Common myeloid progenitor, CD34-positive (primary cell): ENCODE measurements at regions not wholly inside any gene's neighbourhood (a gene's known extent, or its start where the extent isn't known, plus 50 kb on each side); places are given as distances from the start of the nearest gene placed in this dataset.

Experiments used
- CTCF ChIA-PET: fragments of 350-600 bp; sonication (Branson Sonifier 250); formaldehyde crosslinking; loops from one replicate; lab custom pipeline; 2021; ENCODE audit warnings: antibody characterized with exemption; lab: Charles Lee
- POLR2A ChIA-PET: fragments of 350-600 bp; sonication (Branson Sonifier 250); formaldehyde crosslinking; loops from one replicate; lab custom pipeline; 2021; ENCODE audit warnings: antibody characterized with exemption; lab: Charles Lee
- DNase-seq, 3 donors: peaks; one replicate each; pipeline versions ENCODE4 v3.0.0 to v3.0.0-alpha.2; 2013
- H3K27ac ChIP-seq, 2 experiments: 1 replicate in 1 of 2; 2 replicates in 1 of 2; pipeline ENCODE4 v1.7.0; 2013; ENCODE audit warnings: inconsistent platforms in 2 of 2, low read length in 2 of 2, mild to moderate bottlenecking in 2 of 2, low read depth in 1 of 2, moderate library complexity in 1 of 2; ENCODE audit not compliant: severe bottlenecking in 2 of 2, insufficient read depth in 1 of 2, poor library complexity in 1 of 2
- H3K27me3 ChIP-seq, 5 experiments: replicated peaks in 2 of 5; 1 replicate in 3 of 5; 2 replicates in 2 of 5; pipeline versions ENCODE4 v1.6.1 to v1.7.0; 2013; ENCODE audit warnings: low read length in 4 of 5, mild to moderate bottlenecking in 2 of 5, moderate library complexity in 2 of 5, inconsistent platforms in 1 of 5; ENCODE audit not compliant: insufficient read depth in 5 of 5, control insufficient read depth in 4 of 5
- H3K36me3 ChIP-seq, 4 experiments: 1 replicate in 2 of 4; 2 replicates in 2 of 4; pipeline versions ENCODE4 v1.6.1 to v1.7.0; 2013; ENCODE audit warnings: low read length in 3 of 4, control low read depth in 1 of 4, mild to moderate bottlenecking in 1 of 4; ENCODE audit not compliant: control insufficient read depth in 4 of 4, insufficient read depth in 4 of 4
- H3K4me1 ChIP-seq, 4 experiments: 1 replicate in 3 of 4; 2 replicates in 1 of 4; pipeline versions ENCODE4 v1.6.1 to v1.7.1; 2013; ENCODE audit warnings: low read length in 3 of 4, mild to moderate bottlenecking in 3 of 4, control low read depth in 1 of 4, inconsistent platforms in 1 of 4, moderate library complexity in 1 of 4; ENCODE audit not compliant: control insufficient read depth in 4 of 4, insufficient read depth in 4 of 4; ENCODE audit errors: control extremely low read depth in 1 of 4
- H3K4me3 ChIP-seq, 7 experiments: 1 replicate in 4 of 7; 2 replicates in 3 of 7; pipeline versions ENCODE4 v1.5.1 to v1.7.0; 2013; ENCODE audit warnings: mild to moderate bottlenecking in 7 of 7, low read length in 6 of 7, moderate library complexity in 6 of 7, inconsistent platforms in 2 of 7, low read depth in 2 of 7, control low read depth in 1 of 7; ENCODE audit not compliant: insufficient read depth in 4 of 7, control insufficient read depth in 1 of 7; ENCODE audit errors: extremely low read depth in 1 of 7
- H3K9me3 ChIP-seq, 5 experiments: 1 replicate in 4 of 5; 2 replicates in 1 of 5; pipeline versions ENCODE4 v1.6.1 to v1.7.1; 2013; ENCODE audit warnings: low read length in 4 of 5, mild to moderate bottlenecking in 2 of 5, inconsistent platforms in 1 of 5, low read depth in 1 of 5, moderate library complexity in 1 of 5; ENCODE audit not compliant: control insufficient read depth in 4 of 5, insufficient read depth in 2 of 5; ENCODE audit errors: control extremely low read depth in 1 of 5
- WGBS: methylation state at CpG from one replicate; pipeline ENCODE4 v1.1.5; 2013; ENCODE audit not compliant: insufficient coverage; 5-methylcytosine and 5-hydroxymethylcytosine counted together

- no peak overlapping the region for H3K27ac ChIP-seq
- H3K9me3 ChIP-seq: peaks cover 0 to 1% (median 0%) of the 10 kb centered on the region in 5 experiments
- DNase-seq: no peak
- no peak overlapping the region for H3K4me3 ChIP-seq
- peaks cover 0 to 21% (median 9%) of the 10 kb centered on the region in 5 experiments for H3K27me3 ChIP-seq
- 100% methylated on average over 1 of the region's 4 CpGs for WGBS
- H3K4me1 ChIP-seq: no peaks in the 10 kb centered on the region
- no peaks in the 10 kb centered on the region for H3K36me3 ChIP-seq
- CTCF ChIA-PET: interaction anchor here (1.2 kb wide), 1 partner anchor 26 kb away, joined by 3 read pairs; no protein-coding TSS in a partner anchor
- POLR2A ChIA-PET: interaction anchor here (0.6 kb wide), 1 partner anchor 119 kb away, joined by 3 read pairs; no protein-coding TSS in a partner anchor
Measured at GRCh38 chr6:165970001-165970400, 197.7 kb downstream of the TBXT start.

GRCh38 chr6:165969184-165969583, 198.5 kb downstream of the TBXT start:
- ChIA-PET CTCF (interaction anchor here (1.2 kb wide), 1 partner anchor 27 kb away, joined by 3 read pairs; no protein-coding TSS in a partner anchor), POLR2A (no interaction called here)
- 100% methylated on average over 1 of the region's 6 CpGs for WGBS
- H3K4me3 ChIP-seq: no peak overlapping the region
- DNase-seq: no peak
- peaks cover 0 to 1% (median 0%) of the 10 kb centered on the region in 5 experiments for H3K9me3 ChIP-seq
- H3K27me3 ChIP-seq: peaks cover 0 to 18% (median 9%) of the 10 kb centered on the region in 5 experiments
- no peak overlapping the region for H3K27ac ChIP-seq
- no peaks in the 10 kb centered on the region for H3K36me3 ChIP-seq
- no peaks in the 10 kb centered on the region for H3K4me1 ChIP-seq

DNA sequence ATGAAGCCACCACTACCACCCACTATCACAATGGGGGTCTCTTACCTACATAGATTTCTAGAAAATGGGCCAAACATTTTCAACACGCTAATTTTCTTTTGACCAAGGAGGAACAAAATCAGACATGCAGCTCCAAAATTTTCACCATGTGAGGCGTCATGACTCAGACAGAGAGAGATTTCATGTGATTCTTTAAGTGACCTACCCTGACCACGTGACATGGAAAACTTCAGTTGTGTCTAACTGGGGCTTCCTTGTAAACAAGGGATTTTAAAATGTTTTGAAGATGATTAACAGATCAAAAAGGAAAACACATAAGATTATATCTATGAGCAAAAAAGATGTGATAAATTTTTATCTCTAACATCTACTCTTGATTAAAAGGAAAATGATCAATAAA, 199.2 kb downstream of the TBXT start:
- 94% methylated on average over 2 of the region's 3 CpGs for WGBS
- no peaks in the 10 kb centered on the region for H3K4me1 ChIP-seq
- no peak overlapping the region for H3K4me3 ChIP-seq
- peaks cover 0 to 1% (median 0%) of the 10 kb centered on the region in 5 experiments for H3K9me3 ChIP-seq
- H3K27ac ChIP-seq: no peak overlapping the region
- H3K27me3 ChIP-seq: peaks cover 0 to 18% (median 9%) of the 10 kb centered on the region in 5 experiments
- ChIA-PET POLR2A (no interaction called here), CTCF (no interaction called here)
- DNase-seq: no peak
- no peaks in the 10 kb centered on the region for H3K36me3 ChIP-seq

DNA sequence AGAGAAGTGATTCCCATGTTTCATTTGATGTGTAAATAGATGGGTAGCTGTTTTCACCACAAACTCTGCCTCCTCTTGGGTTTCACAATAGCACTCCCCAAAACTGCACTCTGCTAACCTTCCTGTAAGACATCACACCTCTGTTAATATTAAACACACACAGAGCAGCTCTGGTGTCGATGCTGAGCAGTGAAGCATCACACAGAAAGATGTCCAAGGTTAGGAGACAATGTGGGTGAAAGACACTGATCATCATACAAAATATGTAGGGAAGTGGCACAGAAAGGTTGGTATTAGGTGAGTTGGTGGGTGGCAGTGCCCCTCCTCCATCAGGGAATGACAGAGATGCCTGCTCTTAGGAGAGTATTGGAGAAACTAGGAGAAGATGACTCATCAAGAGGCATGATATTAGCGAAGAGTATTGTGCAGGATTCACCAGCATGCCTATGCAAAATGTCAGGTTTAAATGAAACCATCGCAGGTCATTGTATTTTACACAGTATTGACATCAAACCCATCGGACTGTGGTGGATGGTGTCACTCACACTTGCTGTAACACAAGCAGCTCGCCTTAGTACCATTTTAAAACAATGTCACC, 199.7 kb downstream of the TBXT start:
- no peak overlapping the region for H3K4me3 ChIP-seq
- 95% methylated on average over 5 of the region's 5 CpGs for WGBS
- H3K27ac ChIP-seq: no peak overlapping the region
- H3K4me1 ChIP-seq: no peaks in the 10 kb centered on the region
- POLR2A ChIA-PET: no interaction called here
- H3K27me3 ChIP-seq: peaks cover 0 to 18% (median 9%) of the 10 kb centered on the region in 5 experiments
- H3K9me3 ChIP-seq: peaks cover 0 to 1% (median 0%) of the 10 kb centered on the region in 5 experiments
- no peak for DNase-seq
- no peaks in the 10 kb centered on the region for H3K36me3 ChIP-seq
- CTCF ChIA-PET: no interaction called here

DNA sequence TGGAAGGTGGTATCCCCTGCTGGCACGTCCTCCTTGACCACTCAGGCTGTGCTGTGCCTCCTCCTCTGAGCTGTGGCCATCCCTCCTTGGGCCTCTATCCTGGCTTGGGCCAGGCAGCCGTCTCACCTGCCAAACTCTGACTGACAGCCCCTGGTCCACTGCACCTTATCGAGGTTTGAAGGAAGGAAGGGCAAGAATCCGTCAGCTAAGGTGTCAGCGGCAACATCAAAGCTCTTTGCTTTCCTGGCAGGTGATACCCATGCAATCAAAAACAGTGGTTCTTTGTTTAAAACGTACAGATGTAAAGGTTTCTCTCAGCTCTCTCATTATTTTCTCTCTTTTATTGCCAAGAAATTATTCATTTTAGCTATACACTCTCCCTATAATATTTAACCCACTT, 203.9 kb downstream of the TBXT start:
- POLR2A ChIA-PET: no interaction called here

GRCh38 chr6:165962366-165962765, 205.3 kb downstream of the TBXT start:
- CTCF ChIA-PET: interaction anchor here (1.3 kb wide), 1 partner anchor 71 kb away, joined by 3 read pairs; no protein-coding TSS in a partner anchor
- Histone ChIP-seq H3K9me3 (no peaks in the 10 kb centered on the region), H3K4me1 (no peaks in the 10 kb centered on the region), H3K4me3 (no peak overlapping the region), H3K36me3 (no peaks in the 10 kb centered on the region), H3K27me3 (peaks cover 0 to 12% (median 0%) of the 10 kb centered on the region in 5 experiments), H3K27ac (no peak overlapping the region)
- POLR2A ChIA-PET: no interaction called here
- WGBS: 96% methylated on average over 7 of the region's 7 CpGs
- no peak for DNase-seq

More for the DNA sequence above, 203.9 kb downstream of the TBXT start:
- Histone ChIP-seq H3K4me3 (no peak overlapping the region), H3K9me3 (no peaks in the 10 kb centered on the region), H3K27ac (no peak overlapping the region), H3K4me1 (no peaks in the 10 kb centered on the region), H3K36me3 (no peaks in the 10 kb centered on the region), H3K27me3 (peaks cover 0 to 15% (median 0%) of the 10 kb centered on the region in 5 experiments)
- DNase-seq: no peak
- 68% methylated on average over 4 of the region's 6 CpGs for WGBS
- CTCF ChIA-PET: interaction anchor here (1.3 kb wide), 1 partner anchor 72 kb away, joined by 3 read pairs; no protein-coding TSS in a partner anchor

- H3K27ac ChIP-seq: no peak overlapping the region
- H3K36me3 ChIP-seq: no peaks in the 10 kb centered on the region
- H3K27me3 ChIP-seq: peaks cover 0 to 9% (median 0%) of the 10 kb centered on the region in 5 experiments
- no peaks in the 10 kb centered on the region for H3K4me1 ChIP-seq
- DNase-seq: no peak
- POLR2A ChIA-PET: no interaction called here
- no peak overlapping the region for H3K4me3 ChIP-seq
- CTCF ChIA-PET: no interaction called here
- no peaks in the 10 kb centered on the region for H3K9me3 ChIP-seq
- WGBS: 86% methylated on average over 12 of the region's 12 CpGs
Measured at GRCh38 chr6:165961233-165961632, 206.4 kb downstream of the TBXT start.
